H9 (cell line): ENCODE measurements at regions not wholly inside any gene's neighbourhood (a gene's known extent, or its start where the extent isn't known, plus 50 kb on each side); places are given as distances from the start of the nearest gene placed in this dataset.

Source experiments
- DNase-seq: peaks from one replicate; pipeline ENCODE4 v3.0.0-alpha.2; 2017
- H2AFZ ChIP-seq: one replicate; pipeline ENCODE4 v1.6.1; 2013; ENCODE audit warnings: mild to moderate bottlenecking, low read length, control low read depth, moderate library complexity
- H2AK5ac ChIP-seq: 2 replicates; pipeline ENCODE4 v1.6.1; 2013; ENCODE audit warnings: low read length, control low read depth, mixed read lengths; ENCODE audit not compliant: insufficient read length
- H2BK120ac ChIP-seq: one replicate; pipeline ENCODE4 v1.6.1; 2013; ENCODE audit warnings: low read depth, mild to moderate bottlenecking, low read length, control low read depth, inconsistent platforms; ENCODE audit not compliant: poor library complexity, severe bottlenecking
- H2BK12ac ChIP-seq: 2 replicates; pipeline ENCODE4 v1.6.1; 2013; ENCODE audit warnings: low read length, control low read depth, mixed read lengths, low read depth; ENCODE audit not compliant: insufficient read length
- H2BK15ac ChIP-seq: 2 replicates; pipeline ENCODE4 v1.6.1; 2013; ENCODE audit warnings: low read depth, low read length, control low read depth
- H2BK20ac ChIP-seq: one replicate; pipeline ENCODE4 v1.6.1; 2013; ENCODE audit warnings: low read depth, mild to moderate bottlenecking, low read length, control low read depth, inconsistent platforms; ENCODE audit not compliant: poor library complexity, severe bottlenecking
- H2BK5ac ChIP-seq: 2 replicates; pipeline ENCODE4 v1.6.1; 2013; ENCODE audit warnings: low read length, control low read depth, mixed read lengths; ENCODE audit not compliant: insufficient read length
- H3K14ac ChIP-seq: 2 replicates; pipeline ENCODE4 v1.6.1; 2013; ENCODE audit warnings: low read length, control low read depth; ENCODE audit not compliant: insufficient read depth
- H3K18ac ChIP-seq: 2 replicates; pipeline ENCODE4 v1.6.1; 2013; ENCODE audit warnings: low read depth, mild to moderate bottlenecking, mixed read lengths, low read length, control low read depth; ENCODE audit not compliant: insufficient read length
- H3K23ac ChIP-seq: 2 replicates; pipeline ENCODE4 v1.6.1; 2013; ENCODE audit warnings: low read length, control low read depth, mixed read lengths, low read depth; ENCODE audit not compliant: insufficient read length
- H3K23me2 ChIP-seq: 2 replicates; pipeline ENCODE4 v1.6.1; 2013; ENCODE audit warnings: low read depth, mild to moderate bottlenecking, mixed read lengths, low read length, control low read depth; ENCODE audit not compliant: insufficient read length, poor library complexity, severe bottlenecking
- H3K27ac ChIP-seq: 2 replicates; pipeline ENCODE4 v1.5.1; 2013; ENCODE audit warnings: low read length, control low read depth, mixed read lengths, low read depth; ENCODE audit not compliant: insufficient read length
- H3K27me3 ChIP-seq: 2 replicates; pipeline ENCODE4 v1.6.1; 2013; ENCODE audit warnings: low read length, control low read depth, inconsistent platforms; ENCODE audit not compliant: insufficient read depth
- H3K4ac ChIP-seq: 2 replicates; pipeline ENCODE4 v1.6.1; 2013; ENCODE audit warnings: low read depth, mild to moderate bottlenecking, control low read depth, inconsistent platforms, low read length, moderate library complexity
- H3K4me1 ChIP-seq: 2 replicates; pipeline ENCODE4 v1.6.1; 2013; ENCODE audit warnings: low read length, control low read depth, inconsistent platforms; ENCODE audit not compliant: insufficient read depth
- H3K4me2 ChIP-seq: 2 replicates; pipeline ENCODE4 v1.6.1; 2013; ENCODE audit warnings: low read length, control low read depth, mixed read lengths; ENCODE audit not compliant: insufficient read length, insufficient read depth
- H3K56ac ChIP-seq: 2 replicates; pipeline ENCODE4 v1.6.1; 2013; ENCODE audit warnings: low read depth, mild to moderate bottlenecking, mixed read lengths, low read length, control low read depth; ENCODE audit not compliant: insufficient read length
- H3K79me1 ChIP-seq: 2 replicates; pipeline ENCODE4 v1.6.1; 2013; ENCODE audit warnings: low read depth, mild to moderate bottlenecking, moderate library complexity, low read length, control low read depth, inconsistent platforms; ENCODE audit not compliant: insufficient read depth, poor library complexity, severe bottlenecking
- H3K79me2 ChIP-seq: 2 replicates; pipeline ENCODE4 v1.6.1; 2013; ENCODE audit warnings: low read length, control low read depth, inconsistent platforms; ENCODE audit not compliant: insufficient read depth
- H3K9ac ChIP-seq: 2 replicates; pipeline ENCODE4 v1.6.1; 2013; ENCODE audit warnings: low read length, control low read depth, mixed read lengths; ENCODE audit not compliant: insufficient read length; ENCODE audit errors: extremely low read depth
- H3K9me3 ChIP-seq: one replicate; pipeline ENCODE4 v1.6.1; 2013; ENCODE audit warnings: low read depth, low read length, inconsistent platforms; ENCODE audit not compliant: control insufficient read depth
- H3T11ph ChIP-seq: one replicate; pipeline ENCODE4 v1.6.1; 2013; ENCODE audit warnings: mild to moderate bottlenecking, low read length, control low read depth, inconsistent platforms
- H4K20me1 ChIP-seq: one replicate; pipeline ENCODE4 v1.6.1; 2013; ENCODE audit not compliant: control insufficient read depth, insufficient read length, insufficient read depth
- H4K5ac ChIP-seq: 2 replicates; pipeline ENCODE4 v1.6.1; 2013; ENCODE audit warnings: low read depth, mild to moderate bottlenecking, mixed read lengths, low read length, control low read depth; ENCODE audit not compliant: insufficient read length
- H4K8ac ChIP-seq: replicated peaks from 2 replicates; pipeline ENCODE4 v1.6.1; 2013; ENCODE audit warnings: low read length, control low read depth, mixed read lengths, low read depth; ENCODE audit not compliant: insufficient read length
- H4K91ac ChIP-seq: 2 replicates; pipeline ENCODE4 v1.6.1; 2013; ENCODE audit warnings: low read depth, mild to moderate bottlenecking, moderate library complexity, mixed read lengths, low read length, control low read depth; ENCODE audit not compliant: insufficient read length
- H3K27ac Mint-ChIP-seq, 3 experiments: 2 replicates in 2 of 3; 3 replicates in 1 of 3; pipeline ENCODE4 v1.8.0; 2020 to 2021; ENCODE audit warnings: mixed read lengths in 3 of 3, mild to moderate bottlenecking in 1 of 3, moderate library complexity in 1 of 3
- H3K27me3 Mint-ChIP-seq: 2 replicates; pipeline ENCODE4 v1.8.0; 2021; ENCODE audit warnings: low read depth, mild to moderate bottlenecking, moderate library complexity, mixed read lengths
- H3K36me3 Mint-ChIP-seq, 3 experiments: 2 replicates in 2 of 3; 3 replicates in 1 of 3; pipeline ENCODE4 v1.8.0; 2020 to 2021; ENCODE audit warnings: low read depth in 3 of 3, mixed read lengths in 3 of 3; ENCODE audit not compliant: insufficient read depth in 1 of 3
- H3K4me1 Mint-ChIP-seq, 2 experiments: 2 replicates each; pipeline ENCODE4 v1.8.0; 2020; ENCODE audit warnings: mixed read lengths in 2 of 2
- H3K4me3 Mint-ChIP-seq, 2 experiments: 2 replicates in 1 of 2; 3 replicates in 1 of 2; pipeline ENCODE4 v1.8.0; 2020 to 2021; ENCODE audit warnings: mild to moderate bottlenecking in 2 of 2, mixed read lengths in 2 of 2, moderate library complexity in 1 of 2
- H3K9me3 Mint-ChIP-seq, 2 experiments: 2 replicates in 1 of 2; 3 replicates in 1 of 2; pipeline ENCODE4 v1.8.0; 2020; ENCODE audit warnings: mild to moderate bottlenecking in 2 of 2, mixed read lengths in 2 of 2, moderate library complexity in 1 of 2
- WGBS: extraction: QIAGEN DNeasy Blood & Tissue Kit; methylation state at CpG from one replicate; pipeline ENCODE4 v1.1.7; 2013; ENCODE audit warnings: missing lambda C conversion rate, low lambda C conversion rate, mixed read lengths; ENCODE audit not compliant: insufficient read length; ENCODE audit errors: extremely low coverage; 5-methylcytosine and 5-hydroxymethylcytosine counted together
- TF ChIP-seq, protein P1 (sequence below): fragments of 200-600 bp; sonication (generic); conservative IDR thresholded peaks from 3 replicates; pipeline ENCODE4 v1.8.0; 2021; ENCODE audit warnings: antibody characterized with exemption, mild to moderate bottlenecking

DNA sequence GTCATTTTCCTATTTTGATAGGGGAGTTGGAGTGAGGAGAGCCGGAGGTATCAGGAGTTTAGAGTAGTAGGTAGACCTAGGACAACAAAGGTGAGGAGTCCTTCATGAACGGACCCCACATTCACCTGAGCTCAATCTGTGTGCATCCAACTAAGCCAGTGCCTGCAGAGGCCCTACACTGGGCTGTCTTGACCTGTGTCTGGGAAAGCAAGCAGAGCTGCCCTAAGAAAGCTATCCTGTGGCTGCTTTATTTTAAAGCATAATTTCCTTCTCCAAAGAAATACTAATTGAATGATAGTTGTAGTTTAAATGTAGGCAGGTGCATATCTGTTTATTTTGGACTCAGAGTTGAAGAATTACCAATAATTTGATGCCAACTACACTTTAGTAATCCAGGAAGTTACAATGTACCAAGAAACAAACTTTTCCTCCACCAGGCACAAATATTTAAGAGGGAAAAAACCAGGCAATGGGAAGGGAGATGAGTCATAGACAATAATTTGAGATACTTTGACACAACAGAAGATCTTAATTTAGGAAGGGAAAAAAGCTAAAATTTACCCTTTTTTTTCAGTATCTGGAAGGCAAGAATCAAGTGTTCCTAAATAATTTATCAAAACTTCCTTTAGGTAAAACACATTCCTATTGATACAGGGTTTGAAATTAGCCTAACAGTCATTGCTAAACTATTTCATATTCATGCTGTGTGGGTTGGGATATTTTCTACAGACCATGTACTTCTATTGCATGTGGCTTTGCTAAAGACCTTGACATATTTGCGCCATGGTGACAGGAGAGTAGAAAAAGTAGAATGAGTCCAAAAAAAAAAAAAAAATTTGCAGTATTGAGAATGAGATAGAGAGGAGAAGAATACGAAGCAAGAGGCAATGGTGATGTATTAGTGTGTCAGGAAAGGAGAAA lies 376.6 kb upstream of the TUSC1 start:
- Mint-ChIP-seq H3K9me3 (peaks cover 0 to 4% of the 10 kb centered on the region in 2 experiments; a peak in 2 of 5 replicates), H3K27me3 (no peaks in the 10 kb centered on the region), H3K36me3 (peaks cover 0 to 3% (median 3%) of the 10 kb centered on the region in 3 experiments; a peak in 2 of 7 replicates), H3K27ac (no peak overlapping the region; a peak in 1 of 7 replicates), H3K4me1 (peaks cover 5 to 7% of the 10 kb centered on the region in 2 experiments; a peak in 3 of 4 replicates), H3K4me3 (no peak overlapping the region)
- Histone ChIP-seq H3K4me2 (no peak overlapping the region), H3K23ac (no peak overlapping the region), H3K79me1 (no peaks in the 10 kb centered on the region), H2BK120ac (no peak overlapping the region), H3K27ac (no peak overlapping the region), H4K8ac (no peak overlapping the region), H2AK5ac (no peak overlapping the region), H3K14ac (no peak overlapping the region), H3K27me3 (no peaks in the 10 kb centered on the region), H3K9ac (no peak overlapping the region), H4K20me1 (no peaks in the 10 kb centered on the region), H2BK15ac (no peak overlapping the region), H3K79me2 (no peaks in the 10 kb centered on the region), H3K4me1 (no peaks in the 10 kb centered on the region), H2BK20ac (no peak overlapping the region), H3T11ph (no peak overlapping the region), H4K91ac (no peak overlapping the region), H4K5ac (no peak overlapping the region), H3K4ac (no peak overlapping the region), H3K56ac (no peak overlapping the region), H2BK5ac (no peak overlapping the region), H3K18ac (no peak overlapping the region), H2BK12ac (no peak overlapping the region), H2AFZ (no peak overlapping the region), H3K9me3 (no peaks in the 10 kb centered on the region), H3K23me2 (no peaks in the 10 kb centered on the region)
- 100% methylated on average over 1 of the region's 4 CpGs for WGBS
- TF ChIP-seq, protein P1, sequence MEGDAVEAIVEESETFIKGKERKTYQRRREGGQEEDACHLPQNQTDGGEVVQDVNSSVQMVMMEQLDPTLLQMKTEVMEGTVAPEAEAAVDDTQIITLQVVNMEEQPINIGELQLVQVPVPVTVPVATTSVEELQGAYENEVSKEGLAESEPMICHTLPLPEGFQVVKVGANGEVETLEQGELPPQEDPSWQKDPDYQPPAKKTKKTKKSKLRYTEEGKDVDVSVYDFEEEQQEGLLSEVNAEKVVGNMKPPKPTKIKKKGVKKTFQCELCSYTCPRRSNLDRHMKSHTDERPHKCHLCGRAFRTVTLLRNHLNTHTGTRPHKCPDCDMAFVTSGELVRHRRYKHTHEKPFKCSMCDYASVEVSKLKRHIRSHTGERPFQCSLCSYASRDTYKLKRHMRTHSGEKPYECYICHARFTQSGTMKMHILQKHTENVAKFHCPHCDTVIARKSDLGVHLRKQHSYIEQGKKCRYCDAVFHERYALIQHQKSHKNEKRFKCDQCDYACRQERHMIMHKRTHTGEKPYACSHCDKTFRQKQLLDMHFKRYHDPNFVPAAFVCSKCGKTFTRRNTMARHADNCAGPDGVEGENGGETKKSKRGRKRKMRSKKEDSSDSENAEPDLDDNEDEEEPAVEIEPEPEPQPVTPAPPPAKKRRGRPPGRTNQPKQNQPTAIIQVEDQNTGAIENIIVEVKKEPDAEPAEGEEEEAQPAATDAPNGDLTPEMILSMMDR = no peak
- no peak for DNase-seq
